Psoas muscle (tissue), 7 donors: ENCODE measurements at regions not wholly inside any gene's neighbourhood (a gene's known extent, or its start where the extent isn't known, plus 50 kb on each side); places are given as distances from the start of the nearest gene placed in this dataset.

Experiments
- ATAC-seq, 4 donors: fragments of 200-7000 bp; cut with Tn5 transposase; one replicate each; pipeline ENCODE4 v1.9.1; 2020; ENCODE audit warnings: moderate library complexity in 3 of 4, mild to moderate bottlenecking in 2 of 4
- DNase-seq, 2 donors: peaks; one replicate each; pipeline ENCODE4 v3.0.0-alpha.2; 2020
- H3K27ac ChIP-seq: fragments of 200-600 bp; one replicate; pipeline ENCODE4 v1.8.0; 2022
- H3K27me3 ChIP-seq, 3 donors: fragments of 200-600 bp in 1 of 3; one replicate each; pipeline versions ENCODE4 v1.6.1 to v1.8.0; 2013 to 2022; ENCODE audit warnings: low read length in 2 of 3, mild to moderate bottlenecking in 2 of 3, moderate library complexity in 1 of 3; ENCODE audit not compliant: insufficient read depth in 3 of 3
- H3K36me3 ChIP-seq, 2 donors: fragments of 200-600 bp in 1 of 2; one replicate each; pipeline versions ENCODE4 v1.6.1 to v1.8.0; 2013 to 2022; ENCODE audit warnings: low read depth in 1 of 2, mild to moderate bottlenecking in 1 of 2, moderate library complexity in 1 of 2; ENCODE audit not compliant: insufficient read depth in 1 of 2
- H3K4me1 ChIP-seq: fragments of 200-600 bp; one replicate; pipeline ENCODE4 v1.8.0; 2022
- H3K4me3 ChIP-seq: fragments of 200-600 bp; one replicate; pipeline ENCODE4 v1.8.0; 2022; ENCODE audit warnings: mild to moderate bottlenecking
- H3K9me3 ChIP-seq: fragments of 200-600 bp; one replicate; pipeline ENCODE4 v1.8.0; 2022
- WGBS, 3 donors: extraction: QIAGEN DNeasy Blood & Tissue Kit; methylation state at CpG; one replicate each; pipeline versions ENCODE4 v1.1.6 to v1.1.7; 2013; 5-methylcytosine and 5-hydroxymethylcytosine counted together
- intact Hi-C, 2 donors: fragments of 100-400 bp; cut with DNase I; formaldehyde crosslinking; loops; one replicate each; pipeline versions ENCODE4 v1.11.0 to v1.14.2; 2022
- TF ChIP-seq, protein P1 (sequence below): fragments of 200-600 bp; IDR thresholded peaks from one replicate; pipeline ENCODE4 v1.8.0; 2022; ENCODE audit warnings: antibody characterized with exemption
- donor health status: healthy with polysubstance abuse.
- donor health status: DM: no; HTN: no; CAD: no; lungs with moderate emphysema.
- donor health status: Bipolar disorder and iron deficiency.
- donor health status: healthy.
- donor health status: DM: yes; HTN: yes; CAD: no.
- donor health status: DM: no; HTN: no; CAD: no.
- donor health status: DM: yes; HTN: yes; CAD: no.

GRCh38 chr6:131400054-131400778 lies 172.8 kb upstream of the ARG1 start:
- H3K27me3 ChIP-seq = no peaks in the 10 kb centered on the region
- ATAC-seq (no peak), DNase-seq (no peak)
- H3K4me1 ChIP-seq = no peaks in the 10 kb centered on the region
- H3K36me3 ChIP-seq = no peaks in the 10 kb centered on the region
- no peak overlapping the region for H3K4me3 ChIP-seq
- WGBS, 3 donors = 91 to 100% (median 92%) methylated on average over 1 of the region's 1 CpG
- intact Hi-C loops = no loop called here
- no peaks in the 10 kb centered on the region for H3K9me3 ChIP-seq
- TF ChIP-seq, protein P1, sequence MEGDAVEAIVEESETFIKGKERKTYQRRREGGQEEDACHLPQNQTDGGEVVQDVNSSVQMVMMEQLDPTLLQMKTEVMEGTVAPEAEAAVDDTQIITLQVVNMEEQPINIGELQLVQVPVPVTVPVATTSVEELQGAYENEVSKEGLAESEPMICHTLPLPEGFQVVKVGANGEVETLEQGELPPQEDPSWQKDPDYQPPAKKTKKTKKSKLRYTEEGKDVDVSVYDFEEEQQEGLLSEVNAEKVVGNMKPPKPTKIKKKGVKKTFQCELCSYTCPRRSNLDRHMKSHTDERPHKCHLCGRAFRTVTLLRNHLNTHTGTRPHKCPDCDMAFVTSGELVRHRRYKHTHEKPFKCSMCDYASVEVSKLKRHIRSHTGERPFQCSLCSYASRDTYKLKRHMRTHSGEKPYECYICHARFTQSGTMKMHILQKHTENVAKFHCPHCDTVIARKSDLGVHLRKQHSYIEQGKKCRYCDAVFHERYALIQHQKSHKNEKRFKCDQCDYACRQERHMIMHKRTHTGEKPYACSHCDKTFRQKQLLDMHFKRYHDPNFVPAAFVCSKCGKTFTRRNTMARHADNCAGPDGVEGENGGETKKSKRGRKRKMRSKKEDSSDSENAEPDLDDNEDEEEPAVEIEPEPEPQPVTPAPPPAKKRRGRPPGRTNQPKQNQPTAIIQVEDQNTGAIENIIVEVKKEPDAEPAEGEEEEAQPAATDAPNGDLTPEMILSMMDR = no peak
- no peak overlapping the region for H3K27ac ChIP-seq

DNA sequence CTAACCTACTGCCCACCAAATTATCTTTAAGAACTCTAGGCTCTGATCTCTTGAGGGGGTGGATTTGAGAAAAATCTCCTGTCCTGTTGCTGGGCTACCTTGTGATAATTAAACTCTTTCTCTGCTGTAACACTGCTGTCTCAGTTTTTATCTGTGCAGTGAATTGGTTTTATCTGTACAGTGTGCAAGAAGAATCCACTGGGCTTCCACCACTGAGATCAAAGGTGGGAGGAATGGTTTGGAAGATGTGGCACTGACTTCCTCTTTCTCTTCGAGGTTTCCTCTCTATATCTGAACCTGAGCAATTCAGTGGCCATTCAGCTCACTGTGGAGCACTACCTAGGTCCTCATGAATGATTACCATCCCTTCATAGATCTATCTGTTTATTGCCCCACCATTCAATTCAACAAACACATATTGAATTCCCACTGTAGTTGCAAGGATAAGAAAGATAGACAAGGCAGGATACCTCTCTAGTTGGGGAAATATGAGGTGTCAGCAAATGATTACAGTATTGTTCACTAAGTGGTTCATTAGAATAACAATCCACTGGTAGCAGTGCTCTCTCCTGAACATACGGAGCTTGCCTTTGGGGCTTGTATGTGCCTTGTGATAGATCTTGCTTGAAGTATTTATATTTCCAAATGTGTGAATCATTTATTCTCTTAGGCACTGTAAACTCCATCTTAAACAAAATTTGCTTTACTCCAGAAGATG lies 172.1 kb upstream of the ARG1 start:
- Histone ChIP-seq H3K4me1 (no peaks in the 10 kb centered on the region), H3K27me3 (no peaks in the 10 kb centered on the region), H3K4me3 (no peak overlapping the region), H3K36me3 (no peaks in the 10 kb centered on the region), H3K9me3 (no peaks in the 10 kb centered on the region), H3K27ac (no peak overlapping the region)
- TF ChIP-seq, protein P1 = no peak
- intact Hi-C loops = no loop called here
- no peak for DNase-seq
- ATAC-seq = no peak
- 87 to 93% (median 88%) methylated on average over 2 of the region's 2 CpGs for WGBS, 3 donors

DNA sequence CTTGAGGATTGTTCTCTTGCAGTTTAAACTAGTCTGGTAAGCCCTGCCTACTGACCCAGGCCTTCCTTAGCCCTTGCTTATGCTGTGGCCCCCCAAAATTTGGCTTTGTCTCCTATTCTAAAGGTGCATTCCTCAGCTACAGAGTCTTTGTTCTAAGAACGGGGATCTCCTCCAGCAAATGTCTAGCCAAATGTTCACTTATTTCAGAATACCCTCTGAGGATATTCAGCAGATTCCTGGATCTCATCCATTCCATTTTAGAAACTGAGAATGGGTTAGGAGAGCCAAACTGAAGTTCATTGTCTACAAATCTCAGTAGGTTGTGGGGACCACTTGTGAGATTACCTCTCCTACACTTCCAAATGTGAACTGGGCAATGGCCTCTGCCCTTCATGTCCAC lies 164.2 kb upstream of the ARG1 start:
- no peak overlapping the region for H3K27ac ChIP-seq
- no peak for DNase-seq
- no peaks in the 10 kb centered on the region for H3K4me1 ChIP-seq
- H3K9me3 ChIP-seq = no peaks in the 10 kb centered on the region
- intact Hi-C loops = no loop called here
- TF ChIP-seq, protein P1 = no peak
- ATAC-seq = no peak
- H3K27me3 ChIP-seq = no peaks in the 10 kb centered on the region
- no peak overlapping the region for H3K4me3 ChIP-seq
- no peaks in the 10 kb centered on the region for H3K36me3 ChIP-seq
- 21 to 59% (median 30%) methylated on average over 1 of the region's 1 CpG for WGBS, 3 donors

DNA sequence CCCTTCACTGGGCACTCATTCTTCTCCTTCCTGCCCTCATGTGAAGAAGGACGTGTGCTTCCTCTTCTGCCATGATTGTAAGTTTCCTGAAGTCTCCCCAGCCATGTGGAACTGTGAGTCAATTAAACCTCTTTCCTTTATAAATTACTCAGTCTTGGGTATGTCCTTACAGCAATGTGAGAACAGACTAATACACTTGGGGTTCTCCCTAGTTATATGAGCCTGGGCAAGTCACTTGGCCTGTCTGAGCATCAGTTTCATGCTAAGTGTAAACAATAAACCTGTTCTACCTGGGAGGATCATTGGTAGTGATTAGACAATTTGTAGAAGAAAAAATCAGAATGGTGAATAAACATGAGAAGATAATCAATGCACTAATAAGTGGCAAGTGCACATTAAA lies 162.2 kb upstream of the ARG1 start:
- Histone ChIP-seq H3K27ac (no peak overlapping the region), H3K4me1 (no peaks in the 10 kb centered on the region), H3K27me3 (no peaks in the 10 kb centered on the region), H3K36me3 (no peaks in the 10 kb centered on the region), H3K4me3 (no peak overlapping the region), H3K9me3 (no peaks in the 10 kb centered on the region)
- no peak for ATAC-seq
- intact Hi-C loops = no loop called here
- DNase-seq = no peak
- 56 to 60% (median 58%) methylated on average over 1 of the region's 1 CpG for WGBS, 3 donors
- TF ChIP-seq, protein P1 = no peak
